Nephron (organoid): ENCODE measurements at regions not wholly inside any gene's neighbourhood (a gene's known extent, or its start where the extent isn't known, plus 50 kb on each side); places are given as distances from the start of the nearest gene placed in this dataset.

Source experiments
- H3K27ac Mint-ChIP-seq, 3 experiments: 2 replicates each; pipeline ENCODE4 v1.8.0; 2020; ENCODE audit warnings: mixed read lengths in 3 of 3, mild to moderate bottlenecking in 2 of 3, moderate library complexity in 1 of 3
- H3K27me3 Mint-ChIP-seq: 2 replicates; pipeline ENCODE4 v1.8.0; 2021; ENCODE audit warnings: low read depth, mild to moderate bottlenecking, moderate library complexity, mixed read lengths
- H3K36me3 Mint-ChIP-seq: 2 replicates; pipeline ENCODE4 v1.8.0; 2020; ENCODE audit warnings: low read depth, mixed read lengths
- H3K4me1 Mint-ChIP-seq: 2 replicates; pipeline ENCODE4 v1.8.0; 2020; ENCODE audit warnings: mixed read lengths
- H3K4me3 Mint-ChIP-seq, 3 experiments: 2 replicates each; pipeline ENCODE4 v1.8.0; 2020; ENCODE audit warnings: mild to moderate bottlenecking in 3 of 3, mixed read lengths in 3 of 3, moderate library complexity in 2 of 3
- H3K9me3 Mint-ChIP-seq: 2 replicates; pipeline ENCODE4 v1.8.0; 2020; ENCODE audit warnings: mixed read lengths
- CTCF ChIP-seq, 3 experiments: fragments of 200-600 bp; sonication (generic); IDR thresholded peaks; one replicate each; pipeline ENCODE4 v1.5.0; 2021; ENCODE audit warnings: antibody characterized with exemption in 3 of 3; ENCODE audit not compliant: unreplicated experiment in 3 of 3

- H3K9me3 Mint-ChIP-seq, result peaks cover 21% of the 10 kb centered on the region
- H3K4me1 Mint-ChIP-seq, result peaks cover 12% of the 10 kb centered on the region
- peaks cover 16% of the 10 kb centered on the region for H3K27me3 Mint-ChIP-seq
- no peak overlapping the region for H3K4me3 Mint-ChIP-seq
- peaks cover 9% of the 10 kb centered on the region for H3K36me3 Mint-ChIP-seq
- no peak for TF ChIP-seq CTCF (IDR thresholded peaks at IDR 0.05; ENCODE audit: unreplicated experiment in 3 of 3)
- no peak overlapping the region for H3K27ac Mint-ChIP-seq
These were observed 129.4 kb upstream of the TLE3 start for GRCh38 chr15:70227147-70227546.

GRCh38 chr15:70226337-70226980 lies 128.7 kb upstream of the TLE3 start:
- peaks cover 7% of the 10 kb centered on the region for H3K36me3 Mint-ChIP-seq
- H3K27me3 Mint-ChIP-seq, result peaks cover 18% of the 10 kb centered on the region
- TF ChIP-seq CTCF (IDR thresholded peaks at IDR 0.05; ENCODE audit: unreplicated experiment in 3 of 3), result no peak
- peaks cover 12% of the 10 kb centered on the region for H3K4me1 Mint-ChIP-seq
- no peak overlapping the region for H3K4me3 Mint-ChIP-seq
- H3K27ac Mint-ChIP-seq, result no peak overlapping the region
- H3K9me3 Mint-ChIP-seq, result peaks cover 15% of the 10 kb centered on the region

GRCh38 chr15:70225416-70225815 lies 127.7 kb upstream of the TLE3 start:
- H3K36me3 Mint-ChIP-seq, result peaks cover 6% of the 10 kb centered on the region
- peaks cover 18% of the 10 kb centered on the region for H3K27me3 Mint-ChIP-seq
- TF ChIP-seq CTCF (IDR thresholded peaks at IDR 0.05; ENCODE audit: unreplicated experiment in 3 of 3), result no peak
- H3K9me3 Mint-ChIP-seq, result peaks cover 11% of the 10 kb centered on the region
- H3K27ac Mint-ChIP-seq, result no peak overlapping the region
- no peak overlapping the region for H3K4me3 Mint-ChIP-seq
- peaks cover 12% of the 10 kb centered on the region for H3K4me1 Mint-ChIP-seq

GRCh38 chr15:70222606-70223005 lies 124.9 kb upstream of the TLE3 start:
- no peak for TF ChIP-seq CTCF (IDR thresholded peaks at IDR 0.05; ENCODE audit: unreplicated experiment in 3 of 3)
- peaks cover 23% of the 10 kb centered on the region for H3K27me3 Mint-ChIP-seq
- no peak overlapping the region for H3K4me3 Mint-ChIP-seq
- H3K9me3 Mint-ChIP-seq, result no peaks in the 10 kb centered on the region
- no peaks in the 10 kb centered on the region for H3K36me3 Mint-ChIP-seq
- peaks cover 20% of the 10 kb centered on the region for H3K4me1 Mint-ChIP-seq
- no peak overlapping the region for H3K27ac Mint-ChIP-seq

- H3K9me3 Mint-ChIP-seq, result no peaks in the 10 kb centered on the region
- no peaks in the 10 kb centered on the region for H3K36me3 Mint-ChIP-seq
- no peak for TF ChIP-seq CTCF (IDR thresholded peaks at IDR 0.05; ENCODE audit: unreplicated experiment in 3 of 3)
- no peak overlapping the region for H3K4me3 Mint-ChIP-seq
- H3K27me3 Mint-ChIP-seq, result peaks cover 19% of the 10 kb centered on the region
- H3K4me1 Mint-ChIP-seq, result peaks cover 25% of the 10 kb centered on the region
- H3K27ac Mint-ChIP-seq, result peak overlapping the region in 1 of 3 experiments; percentile 19
These were observed 122.9 kb upstream of the TLE3 start for GRCh38 chr15:70220490-70221096.

- Mint-ChIP-seq H3K9me3 (no peaks in the 10 kb centered on the region), H3K27me3 (peaks cover 13% of the 10 kb centered on the region), H3K4me1 (peaks cover 25% of the 10 kb centered on the region), H3K36me3 (no peaks in the 10 kb centered on the region), H3K4me3 (no peak overlapping the region), H3K27ac (no peak overlapping the region)
- TF ChIP-seq CTCF (IDR thresholded peaks at IDR 0.05; ENCODE audit: unreplicated experiment in 3 of 3), result no peak
These were observed 122.2 kb upstream of the TLE3 start for GRCh38 chr15:70219966-70220365.
